Hippocampal formation (tissue), 2 donors: ENCODE measurements at regions not wholly inside any gene's neighbourhood (a gene's known extent, or its start where the extent isn't known, plus 50 kb on each side); places are given as distances from the start of the nearest gene placed in this dataset.
A peak's percentile ranks its signal among the peaks of the same experiment; 100 is the strongest.

Source experiments
- DNase-seq, 2 donors: peaks; one replicate each; lab custom pipeline; 2025; lab: John Stamatoyannopoulos, UW

DNA sequence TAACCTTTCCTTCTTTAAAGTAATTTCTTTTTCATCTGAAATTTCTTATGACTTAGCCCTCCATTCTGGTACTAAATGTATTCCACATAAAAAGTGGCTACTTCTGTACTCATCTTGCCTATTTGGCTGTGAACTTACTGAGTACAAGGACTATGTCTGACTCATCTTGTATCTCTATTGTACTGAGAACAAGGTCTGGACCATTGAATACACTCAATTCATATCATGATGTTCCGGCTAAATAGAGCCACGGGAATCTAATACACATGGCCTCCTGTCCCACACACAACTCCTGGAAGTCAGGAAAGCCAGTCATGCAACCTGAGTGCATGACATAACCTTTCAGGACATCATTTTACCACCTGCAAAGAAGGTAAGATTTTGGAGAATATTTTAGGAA is 203.9 kb downstream of the PLK2 start:
- DNase-seq: no peak

- no peak for DNase-seq
Observed at GRCh38 chr5:58255386-58255785, 204.5 kb downstream of the PLK2 start.

DNA sequence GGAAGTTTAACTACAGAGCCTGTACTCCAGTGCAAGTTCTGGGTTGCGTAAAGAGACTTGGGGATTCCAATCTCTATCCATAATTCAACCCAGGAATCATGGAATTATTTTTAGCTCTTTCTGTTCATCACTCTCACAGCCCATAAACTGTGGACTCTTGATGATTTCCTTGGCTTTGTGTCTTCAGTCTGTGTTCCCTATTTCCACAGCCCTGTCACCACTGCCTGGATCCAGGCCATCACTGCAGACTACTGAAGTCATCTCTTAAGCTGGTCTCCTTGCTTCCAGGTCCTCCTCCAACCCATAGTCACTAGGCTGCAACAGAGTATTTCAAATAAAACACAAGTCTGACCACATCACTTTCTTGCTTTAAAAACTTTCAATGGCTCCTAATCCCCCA is 211.7 kb downstream of the PLK2 start:
- DNase-seq: no peak

DNA sequence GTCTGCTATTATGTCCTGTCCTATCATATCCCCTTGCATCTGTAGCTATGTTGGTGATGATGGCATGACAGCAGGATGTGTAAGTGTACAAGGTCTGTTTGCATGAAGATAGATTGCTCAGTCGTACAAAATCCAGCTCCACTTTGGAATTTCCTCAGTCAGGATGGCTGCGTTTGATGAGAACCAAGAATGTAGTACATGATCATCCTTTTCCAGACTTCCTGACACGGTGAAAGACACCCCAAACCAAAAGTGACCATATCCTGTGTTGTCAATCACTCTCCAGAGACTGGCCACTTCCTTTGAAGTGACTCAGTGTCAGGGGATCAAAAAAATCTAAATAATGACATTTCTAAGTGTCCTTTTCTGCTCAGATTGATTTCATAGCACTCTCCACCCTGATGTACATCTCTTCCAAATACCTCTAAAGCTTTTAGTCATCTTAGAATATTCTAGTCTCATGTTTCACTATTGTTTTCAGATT is 213.4 kb downstream of the PLK2 start:
- DNase-seq: no peak

- peak in 1 of 2 donors; percentile 12 for DNase-seq
Observed at GRCh38 chr5:58245476-58245840, 214.4 kb downstream of the PLK2 start.

DNA sequence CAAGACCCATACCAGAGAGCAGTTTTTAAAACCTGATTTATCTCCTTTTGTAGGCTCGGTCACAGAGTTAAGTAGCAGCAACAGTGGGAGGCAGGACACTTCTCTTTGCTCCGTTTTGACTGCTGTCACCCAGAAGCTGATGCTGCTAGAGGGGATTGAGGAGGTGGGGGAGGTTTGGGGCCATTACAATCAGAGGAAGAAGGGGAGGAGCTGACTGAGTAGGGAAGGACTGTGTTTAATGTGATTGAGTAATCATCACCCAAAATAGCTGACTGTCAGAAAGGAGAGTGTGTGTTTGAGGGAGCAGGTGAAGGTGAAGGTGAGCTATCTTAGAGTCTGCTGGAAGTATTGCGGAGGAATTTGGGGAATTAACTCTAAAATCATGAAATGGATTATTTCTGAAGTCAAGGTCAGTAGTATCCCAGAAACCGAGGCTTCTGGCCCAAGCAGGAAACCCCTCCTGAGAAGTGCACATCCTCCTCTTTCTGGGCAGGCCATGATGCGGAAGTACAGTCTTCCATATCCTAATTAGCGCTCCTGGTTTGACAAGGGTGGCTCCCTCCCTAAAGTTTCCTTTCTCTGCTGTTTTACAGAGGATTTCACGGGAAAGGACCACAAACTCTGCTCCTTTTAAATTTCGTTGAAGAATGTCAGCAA is 214.9 kb downstream of the PLK2 start:
- DNase-seq: no peak

- no peak for DNase-seq
Observed at GRCh38 chr5:58241389-58241788, 218.5 kb downstream of the PLK2 start.

GRCh38 chr5:58240322-58240721 is 219.6 kb downstream of the PLK2 start:
- DNase-seq: no peak

GRCh38 chr5:58239731-58240130 is 220.2 kb downstream of the PLK2 start:
- DNase-seq: no peak

GRCh38 chr5:58239045-58239444 is 220.8 kb downstream of the PLK2 start:
- DNase-seq: no peak

DNA sequence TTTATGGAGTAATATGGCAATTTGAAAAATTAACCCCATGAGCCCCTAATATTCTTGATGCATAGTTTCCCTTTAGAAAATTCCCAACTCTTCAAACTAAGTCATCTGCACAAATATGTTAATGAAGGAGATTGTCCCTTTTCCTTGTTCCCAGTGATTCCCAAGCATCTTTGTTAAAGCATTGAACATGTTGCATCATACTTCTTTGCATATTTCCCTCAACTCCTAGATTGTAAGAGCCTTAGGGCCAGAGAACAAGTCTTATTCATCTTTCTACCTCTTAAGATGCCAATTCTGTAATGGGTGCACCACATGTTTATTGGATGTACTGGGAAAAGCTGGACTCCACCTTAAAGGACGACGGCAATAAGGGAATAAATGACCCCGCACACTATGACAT is 223.4 kb downstream of the PLK2 start:
- no peak for DNase-seq

DNA sequence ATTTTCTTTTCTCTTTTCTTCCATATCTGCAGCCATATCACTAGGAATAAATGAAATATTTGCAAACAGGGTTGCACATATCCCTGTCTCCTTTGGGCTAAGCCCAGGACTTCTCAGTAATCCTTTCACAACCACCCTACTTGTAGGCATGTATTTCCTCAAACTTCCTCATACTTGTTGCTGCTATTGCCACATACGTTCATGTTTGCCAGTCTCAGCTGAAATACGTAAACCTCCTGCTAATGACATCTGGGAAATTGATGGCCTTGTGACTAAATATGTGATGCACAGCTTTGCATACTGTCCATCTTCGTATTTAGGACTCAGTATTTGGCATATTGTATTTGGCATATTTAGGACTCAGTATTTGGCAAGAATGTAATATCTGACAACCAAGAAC is 224.6 kb downstream of the PLK2 start:
- no peak for DNase-seq

GRCh38 chr5:58232130-58232529 is 227.8 kb downstream of the PLK2 start:
- DNase-seq: no peak

DNA sequence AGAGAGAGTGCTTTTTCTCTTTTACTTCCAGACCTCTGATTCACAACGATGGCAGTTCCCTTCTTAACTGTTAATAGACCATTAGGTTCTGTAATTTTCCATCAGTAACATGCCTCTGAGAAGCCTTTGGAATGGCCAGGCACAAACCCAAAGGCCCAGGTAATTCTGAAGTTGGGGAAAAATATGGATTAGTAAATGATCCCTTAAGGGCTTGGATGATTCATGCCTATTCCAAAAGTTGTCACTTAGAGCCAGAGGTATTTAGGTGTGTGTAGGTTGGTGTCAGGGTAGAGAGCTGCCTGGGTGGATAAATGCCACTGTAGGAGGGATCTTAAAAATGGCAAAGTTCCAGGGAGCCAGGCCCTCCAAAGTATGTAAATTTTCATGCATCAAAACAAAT is 228.8 kb downstream of the PLK2 start:
- DNase-seq: no peak

DNA sequence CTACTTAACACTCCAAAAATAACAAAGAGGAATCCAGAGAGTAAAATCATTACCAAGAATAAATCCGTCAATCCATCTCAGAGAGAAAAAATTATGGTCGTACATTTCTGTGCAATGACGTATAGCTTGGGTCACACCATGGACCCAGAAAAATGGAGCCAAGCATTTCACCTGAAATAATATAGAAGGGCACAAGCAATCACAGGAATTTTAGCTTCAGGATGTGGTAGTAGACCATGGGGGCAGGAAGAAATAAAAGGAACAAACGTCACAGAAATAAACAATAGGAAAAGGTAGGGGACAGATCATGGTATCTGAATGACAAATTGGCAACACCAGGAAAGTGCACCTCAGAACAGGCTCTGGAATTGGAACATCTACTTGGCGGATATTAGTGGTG is 231.0 kb downstream of the PLK2 start:
- DNase-seq: no peak

DNA sequence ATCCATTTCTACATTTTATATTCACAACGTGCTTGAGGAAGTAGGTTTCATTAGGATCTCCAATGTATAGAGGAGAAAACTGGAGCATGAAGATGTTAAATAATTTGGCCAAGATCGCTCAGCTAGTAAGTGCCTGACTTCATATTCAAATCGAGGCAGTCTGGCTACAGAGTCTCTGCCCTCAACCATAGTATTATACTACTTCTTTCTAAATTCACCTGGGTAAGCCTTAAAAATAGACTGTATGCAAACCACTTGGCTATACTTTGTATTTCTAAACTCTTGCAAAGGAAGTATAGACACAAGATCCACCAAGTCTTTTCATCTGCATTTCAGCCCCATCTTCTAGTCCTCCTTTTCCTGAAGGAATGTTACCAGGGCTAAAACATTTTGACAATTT is 232.0 kb downstream of the PLK2 start:
- no peak for DNase-seq

DNA sequence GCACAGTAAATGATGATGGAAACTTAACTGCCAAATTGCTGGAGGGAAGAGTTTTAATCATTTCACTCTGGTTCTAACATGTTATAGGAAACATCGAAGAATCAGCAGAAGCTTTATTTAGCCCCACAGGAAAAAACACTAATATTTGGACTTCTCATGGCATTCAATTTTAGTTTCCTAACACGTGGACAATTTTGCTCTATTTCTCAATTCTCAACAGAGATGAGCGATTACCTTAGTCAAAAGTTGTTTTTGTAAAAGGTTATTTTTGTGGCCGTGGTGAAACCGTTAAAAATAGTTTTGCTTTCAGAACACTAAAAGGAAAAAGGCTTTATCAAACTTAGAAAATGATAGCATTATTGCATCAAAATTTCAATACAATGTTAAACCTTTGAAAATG is 235.2 kb downstream of the PLK2 start:
- DNase-seq: no peak

DNA sequence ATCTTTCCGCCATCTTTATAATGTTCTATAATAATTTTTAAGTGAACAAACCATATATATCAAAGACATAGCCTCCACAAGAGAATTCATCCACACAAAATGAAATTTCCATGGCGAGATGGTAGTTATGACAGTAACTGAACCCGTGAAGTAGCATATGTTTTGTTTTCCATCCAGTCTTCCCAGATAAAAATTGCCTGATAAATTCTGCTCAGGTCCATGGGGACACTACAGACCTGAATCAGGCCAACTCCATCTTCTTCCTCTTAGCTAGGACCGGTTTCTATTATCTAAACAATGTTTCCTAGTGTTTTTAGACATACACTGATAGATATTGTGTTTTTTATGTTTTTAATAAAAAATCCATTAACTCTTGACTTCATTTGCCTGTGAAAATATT is 235.7 kb downstream of the PLK2 start:
- DNase-seq: no peak

- DNase-seq: no peak
Observed at GRCh38 chr5:58215364-58215763, 244.5 kb downstream of the PLK2 start.

DNA sequence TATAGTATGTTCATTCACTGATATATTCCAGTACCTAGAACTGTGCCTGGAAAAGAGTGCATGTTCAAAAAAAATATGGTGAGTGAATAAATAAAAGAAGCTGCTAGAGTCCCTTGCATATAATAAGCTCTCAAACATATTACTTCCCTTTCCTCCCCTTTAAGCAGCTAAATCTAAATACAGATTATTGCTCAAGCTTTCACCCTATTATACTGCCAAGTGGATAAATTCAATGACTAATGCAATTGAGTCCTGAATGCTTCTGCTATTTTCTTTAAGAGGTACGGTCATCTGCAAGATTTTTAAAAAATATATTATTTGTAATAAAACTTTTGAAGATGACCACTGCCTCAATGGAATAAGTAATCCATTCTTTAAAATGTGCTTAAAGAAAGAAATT is 248.4 kb downstream of the PLK2 start:
- DNase-seq: no peak

DNA sequence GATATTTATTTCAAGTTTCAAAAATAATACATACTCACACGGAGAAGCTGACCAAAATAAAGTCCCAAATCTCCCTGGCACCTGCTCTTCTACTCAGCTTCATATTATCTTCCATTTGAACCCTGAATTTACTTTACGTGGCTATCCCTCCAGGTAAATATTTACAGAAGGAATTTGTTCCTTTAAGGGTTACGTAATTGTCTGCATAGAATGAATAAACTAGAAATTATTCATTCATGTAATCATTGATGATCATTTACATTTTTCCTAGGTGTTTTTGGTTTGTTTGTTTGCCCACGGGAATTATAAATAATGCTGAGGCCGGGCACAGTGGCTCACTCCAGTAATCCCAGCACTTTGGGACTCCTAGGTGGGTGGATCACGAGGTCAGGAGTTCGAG is 251.2 kb downstream of the PLK2 start:
- DNase-seq: no peak

GRCh38 chr5:58207076-58207475 is 252.8 kb downstream of the PLK2 start:
- no peak for DNase-seq

DNA sequence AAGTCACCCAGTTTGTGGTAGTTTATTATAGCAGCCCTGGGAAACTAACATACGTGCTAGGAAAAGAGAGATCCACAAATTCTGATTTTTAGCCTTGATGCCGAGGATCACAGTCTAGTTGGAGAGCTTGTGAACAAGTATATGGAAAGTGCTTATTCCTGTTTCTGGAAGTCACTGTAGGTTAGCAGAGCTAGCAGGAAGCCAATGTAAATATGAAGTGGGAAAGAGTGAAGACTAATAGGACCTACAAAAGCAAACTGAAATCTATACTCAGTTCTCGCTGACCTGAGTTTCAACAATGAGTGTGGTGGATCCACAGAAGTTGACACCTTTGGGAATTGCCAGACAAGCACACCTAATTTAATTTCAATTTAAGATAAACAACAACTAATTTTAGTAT is 254.9 kb downstream of the PLK2 start:
- no peak for DNase-seq

- no peak for DNase-seq
Observed at GRCh38 chr5:58202941-58203444, 256.9 kb downstream of the PLK2 start.
